PC-3 (cell line): ENCODE measurements at regions not wholly inside any gene's neighbourhood (a gene's known extent, or its start where the extent isn't known, plus 50 kb on each side); places are given as distances from the start of the nearest gene placed in this dataset.

Experiments used
- EZH2 ChIP-seq: fragments of 300-600 bp; sonication (generic); IDR thresholded peaks from one replicate; pipeline ENCODE4 v1.6.1; 2017; ENCODE audit warnings: antibody characterized with exemption, mild to moderate bottlenecking, low read length; ENCODE audit not compliant: unreplicated experiment
- EZH2phosphoT487 ChIP-seq: fragments of 300-600 bp; sonication (generic); IDR thresholded peaks from 2 replicates; pipeline ENCODE4 v1.6.1; 2018; ENCODE audit warnings: mild to moderate bottlenecking, antibody characterized with exemption, low read length, borderline replicate concordance
- TF ChIP-seq, protein P1 (sequence below): fragments of 300-600 bp; sonication (generic); conservative IDR thresholded peaks from 2 replicates; pipeline ENCODE4 v1.5.1; 2017; ENCODE audit warnings: antibody characterized with exemption, low read depth, mild to moderate bottlenecking, low read length

- TF ChIP-seq, protein P1, sequence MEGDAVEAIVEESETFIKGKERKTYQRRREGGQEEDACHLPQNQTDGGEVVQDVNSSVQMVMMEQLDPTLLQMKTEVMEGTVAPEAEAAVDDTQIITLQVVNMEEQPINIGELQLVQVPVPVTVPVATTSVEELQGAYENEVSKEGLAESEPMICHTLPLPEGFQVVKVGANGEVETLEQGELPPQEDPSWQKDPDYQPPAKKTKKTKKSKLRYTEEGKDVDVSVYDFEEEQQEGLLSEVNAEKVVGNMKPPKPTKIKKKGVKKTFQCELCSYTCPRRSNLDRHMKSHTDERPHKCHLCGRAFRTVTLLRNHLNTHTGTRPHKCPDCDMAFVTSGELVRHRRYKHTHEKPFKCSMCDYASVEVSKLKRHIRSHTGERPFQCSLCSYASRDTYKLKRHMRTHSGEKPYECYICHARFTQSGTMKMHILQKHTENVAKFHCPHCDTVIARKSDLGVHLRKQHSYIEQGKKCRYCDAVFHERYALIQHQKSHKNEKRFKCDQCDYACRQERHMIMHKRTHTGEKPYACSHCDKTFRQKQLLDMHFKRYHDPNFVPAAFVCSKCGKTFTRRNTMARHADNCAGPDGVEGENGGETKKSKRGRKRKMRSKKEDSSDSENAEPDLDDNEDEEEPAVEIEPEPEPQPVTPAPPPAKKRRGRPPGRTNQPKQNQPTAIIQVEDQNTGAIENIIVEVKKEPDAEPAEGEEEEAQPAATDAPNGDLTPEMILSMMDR, result no peak
- no peak for TF ChIP-seq EZH2
- TF ChIP-seq EZH2phosphoT487, result no peak
These were observed 60.4 kb upstream of the HAAO start for GRCh38 chr2:42852798-42853197.
